GM12891 (cell line): ENCODE measurements at regions not wholly inside any gene's neighbourhood (a gene's known extent, or its start where the extent isn't known, plus 50 kb on each side); places are given as distances from the start of the nearest gene placed in this dataset.

Experiments used
- PAX5 ChIP-seq: IDR thresholded peaks from 2 replicates; pipeline ENCODE4 v1.6.1; 2011; ENCODE audit warnings: low read length, moderate library complexity, mild to moderate bottlenecking; ENCODE audit not compliant: insufficient read depth, severe bottlenecking
- POLR2A ChIP-seq: IDR thresholded peaks from 2 replicates; pipeline ENCODE4 v1.6.1; 2011; ENCODE audit warnings: low read depth, low read length, control low read depth
- POLR2AphosphoS5 ChIP-seq: IDR thresholded peaks from 2 replicates; pipeline ENCODE4 v1.6.1; 2011; ENCODE audit warnings: low read depth, low read length, control low read depth
- POU2F2 ChIP-seq: IDR thresholded peaks from 2 replicates; pipeline ENCODE4 v1.6.1; 2011; ENCODE audit warnings: low read depth, mild to moderate bottlenecking, control low read depth, low read length, moderate library complexity
- SPI1 ChIP-seq: IDR thresholded peaks from 2 replicates; pipeline ENCODE4 v1.6.1; 2011; ENCODE audit warnings: low read depth, low read length, control low read depth
- TAF1 ChIP-seq: IDR thresholded peaks from 2 replicates; pipeline ENCODE4 v1.6.1; 2011; ENCODE audit warnings: low read depth, low read length, control low read depth

DNA sequence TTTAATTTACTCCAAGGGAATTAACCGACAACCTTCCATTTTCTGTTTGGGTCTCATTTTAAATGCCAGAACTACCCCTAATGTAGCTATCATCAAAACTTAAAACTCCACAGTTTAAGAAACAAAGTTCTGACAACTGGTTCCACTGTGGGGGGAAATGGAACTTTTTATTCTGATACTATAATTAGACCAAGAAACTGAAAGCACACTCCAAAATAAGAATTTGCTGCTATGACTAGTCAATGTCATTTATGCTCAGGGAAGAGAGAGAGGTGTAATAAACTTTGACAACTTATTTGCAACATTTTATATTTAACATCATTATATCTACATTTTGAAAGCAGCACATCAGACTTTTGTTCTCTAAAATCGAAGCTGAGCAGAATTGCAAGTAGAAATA, 169.2 kb downstream of the ANXA2 start:
- TF ChIP-seq POLR2A (no peak), TAF1 (no peak), POLR2AphosphoS5 (no peak), SPI1 (no peak), PAX5 (no peak), POU2F2 (no peak)
